KG1 (cell line): ENCODE measurements at regions not wholly inside any gene's neighbourhood (a gene's known extent, or its start where the extent isn't known, plus 50 kb on each side); places are given as distances from the start of the nearest gene placed in this dataset.
"Not testable (repeated sequence)": the region's sequence is repeated elsewhere in the genome, so short reads cannot be mapped to it uniquely, and the experiment has no call there.

Experiments used
- DNase-seq: peaks from one replicate; lab custom pipeline; 2025; lab: John Stamatoyannopoulos, UW

DNA sequence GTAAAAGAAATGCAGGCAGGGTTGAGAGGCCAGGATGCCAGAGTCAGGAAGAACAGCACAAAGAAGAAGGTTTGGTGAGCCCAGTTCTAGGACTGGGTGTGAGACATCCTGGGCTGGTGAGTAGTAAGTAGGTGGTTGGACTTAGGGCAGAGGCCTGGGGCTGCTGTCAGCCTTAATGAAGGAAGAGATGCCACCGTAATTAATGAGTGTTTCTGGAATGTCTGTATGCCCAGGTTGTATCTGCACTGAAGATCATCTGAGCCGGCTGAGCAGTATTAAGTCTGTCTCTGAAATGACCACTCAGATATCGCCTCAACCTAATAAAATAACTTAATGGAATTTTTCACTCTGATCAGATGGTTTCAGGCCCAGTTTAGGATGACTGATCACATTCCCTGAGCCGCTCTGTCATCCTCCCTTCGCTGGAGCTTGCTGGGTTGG, 532.9 kb upstream of the IL12A start:
- DNase-seq, result no peak

DNA sequence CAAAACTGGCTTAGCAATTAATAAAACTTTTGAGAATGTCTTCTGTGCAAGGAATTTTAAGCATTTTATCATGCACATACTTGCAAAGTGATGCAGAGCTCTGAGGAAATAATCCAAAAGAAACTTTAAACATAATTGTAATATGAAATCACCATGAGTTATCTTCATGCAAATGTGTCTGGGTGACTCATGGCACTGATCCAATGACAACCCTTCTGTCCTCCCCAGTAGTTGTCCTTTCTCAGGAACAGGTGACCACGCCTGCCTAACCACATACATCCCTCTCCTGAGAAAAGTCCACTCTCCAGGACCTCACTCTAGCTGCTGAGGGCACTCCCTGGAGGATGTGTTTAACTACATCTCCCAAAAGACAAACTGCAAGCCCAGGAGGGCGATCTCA, 530.6 kb upstream of the IL12A start:
- DNase-seq, result no peak

DNA sequence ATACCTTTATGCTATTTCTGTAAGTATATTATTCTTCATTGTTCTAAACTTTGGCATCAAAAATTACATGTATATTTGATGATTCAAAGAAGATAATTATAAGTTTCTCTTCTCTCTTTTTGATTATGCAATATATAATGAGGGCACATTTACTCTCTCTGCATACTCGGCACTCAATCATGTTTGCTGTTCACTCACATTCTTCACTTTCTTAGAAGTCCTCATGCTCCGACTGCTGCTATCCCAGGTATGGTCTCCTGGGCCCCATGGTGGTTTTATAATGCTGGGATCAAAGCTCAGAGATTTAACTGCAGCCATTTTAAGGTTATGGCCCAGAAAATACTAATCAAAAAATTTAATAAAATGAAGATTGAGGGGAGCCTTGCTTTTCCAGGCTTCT, 529.7 kb upstream of the IL12A start:
- no peak for DNase-seq

DNA sequence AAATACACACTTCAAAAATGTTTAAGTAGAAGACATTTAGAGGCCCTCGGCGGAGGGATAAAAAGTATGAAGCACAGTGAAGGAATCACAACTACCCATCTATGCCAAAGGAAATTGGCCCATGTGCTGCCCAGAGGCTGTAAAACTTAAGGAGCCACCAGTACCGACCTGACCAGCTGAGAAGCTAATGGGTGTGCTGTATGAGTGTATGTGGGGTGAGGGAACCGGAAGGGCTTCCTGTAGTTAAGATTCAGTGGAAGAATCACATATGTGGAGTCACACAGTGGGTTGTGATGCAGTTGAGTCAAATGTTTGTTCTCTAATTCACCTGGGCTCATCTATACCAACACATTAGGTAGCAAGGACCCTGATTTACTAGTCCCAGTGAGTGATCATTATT, 516.0 kb upstream of the IL12A start:
- DNase-seq, result no peak

DNA sequence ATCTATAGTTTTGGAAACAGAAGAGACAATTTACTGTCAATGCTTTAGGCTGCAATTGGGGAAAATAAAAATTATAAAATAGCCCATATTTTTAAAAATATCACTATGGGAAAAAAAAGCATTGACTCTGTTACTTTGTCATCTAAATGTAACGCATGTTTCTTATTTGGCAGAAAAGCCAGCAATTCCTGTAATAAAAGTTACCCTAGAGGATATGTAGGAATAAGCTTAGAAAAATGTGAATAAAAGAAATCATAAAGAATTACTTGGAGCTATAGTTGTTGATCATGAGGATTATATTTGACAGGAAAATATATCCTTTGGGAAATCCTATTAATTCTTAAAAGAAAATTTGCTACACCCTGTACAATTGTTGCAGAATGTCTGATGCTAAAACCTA, 515.4 kb upstream of the IL12A start:
- no peak for DNase-seq

DNA sequence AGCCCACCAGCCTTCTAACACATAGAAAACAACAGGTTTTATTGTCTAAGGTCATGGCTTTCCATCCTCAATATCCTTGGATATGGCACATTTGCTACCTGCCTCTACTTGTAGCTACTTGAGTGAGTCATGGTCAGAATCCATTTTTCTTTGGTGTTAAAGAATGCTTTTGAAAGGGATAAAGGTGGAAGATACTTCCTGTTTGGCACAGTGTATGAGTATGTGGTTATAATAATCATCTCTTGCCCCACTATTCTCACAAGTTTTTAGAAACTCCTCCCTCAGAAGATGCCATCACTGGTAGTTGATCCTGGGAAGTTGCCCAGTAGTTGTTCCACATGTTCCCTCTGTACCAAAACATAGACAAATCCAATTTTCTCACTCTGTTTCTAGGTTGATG, 508.6 kb upstream of the IL12A start:
- DNase-seq, result no peak

DNA sequence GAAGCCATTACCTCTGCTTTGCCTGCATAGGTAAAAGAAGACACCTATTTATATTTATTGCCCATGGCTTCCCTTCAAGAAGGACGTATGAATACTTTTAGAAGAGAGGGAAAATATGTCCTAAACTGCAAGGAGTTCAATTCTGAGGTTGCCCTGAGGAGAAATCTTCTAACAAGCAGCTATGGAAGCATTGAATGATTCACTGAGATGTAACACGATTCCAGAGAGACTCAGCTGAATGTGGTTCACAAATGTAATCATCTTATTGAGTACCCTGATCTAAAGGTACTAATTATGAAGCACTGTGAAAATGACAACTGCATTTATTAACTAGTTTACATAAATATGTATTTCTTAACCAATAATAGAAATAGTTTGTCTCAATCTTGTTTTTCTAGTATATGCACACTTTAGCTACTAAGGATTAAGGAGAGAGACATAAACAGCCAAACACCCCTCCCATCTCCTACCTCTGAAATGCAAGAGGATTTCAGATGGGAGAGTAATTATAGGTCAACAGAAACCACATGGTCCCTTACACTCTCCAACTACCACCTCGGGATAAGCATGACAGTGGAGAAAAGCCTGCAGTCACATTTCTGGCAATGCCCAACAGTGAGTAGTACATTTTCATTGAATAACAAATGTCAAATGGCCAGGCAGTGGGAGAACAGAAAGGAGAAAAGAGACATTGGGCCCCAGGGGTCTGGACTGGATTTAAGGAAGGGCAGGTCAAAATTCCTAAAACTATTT, 506.2 kb upstream of the IL12A start:
- no peak for DNase-seq

DNA sequence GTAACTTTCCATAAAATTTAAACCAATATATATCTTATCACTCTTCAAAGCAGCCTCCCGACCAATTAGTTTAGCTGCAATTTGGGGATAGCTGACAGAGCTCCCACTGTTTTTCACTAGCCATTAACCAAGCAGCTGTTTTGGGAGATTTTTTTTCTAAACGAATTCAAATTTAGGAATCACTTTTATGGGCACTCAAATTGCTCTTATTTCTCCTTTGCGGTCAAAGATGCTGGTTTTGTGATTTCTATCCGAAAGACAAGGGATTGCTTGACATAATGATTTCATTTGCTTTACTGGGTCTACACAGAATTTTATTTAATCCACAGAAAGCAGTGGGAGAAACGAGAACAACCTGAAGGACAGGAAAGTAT, 505.7 kb upstream of the IL12A start:
- DNase-seq, result no peak

DNA sequence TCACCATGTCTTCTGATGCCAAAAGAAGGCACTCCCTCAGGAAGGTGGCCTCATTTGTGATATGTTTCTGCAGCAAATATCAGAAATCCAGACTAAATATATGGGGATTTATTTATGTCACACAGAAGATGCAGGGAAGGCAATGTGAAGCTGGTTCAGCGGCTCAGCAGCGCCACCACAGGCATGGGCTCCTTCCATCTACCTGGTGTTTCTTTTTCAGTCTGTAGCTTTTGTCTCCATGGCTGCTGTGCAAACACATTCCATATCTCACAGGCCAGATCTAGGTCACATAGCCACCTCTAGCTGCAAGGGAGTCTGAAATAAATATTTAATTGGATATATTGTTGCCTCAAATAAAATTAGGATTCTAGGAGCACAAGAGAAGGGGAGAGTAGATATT, 502.1 kb upstream of the IL12A start:
- DNase-seq, result no peak

DNA sequence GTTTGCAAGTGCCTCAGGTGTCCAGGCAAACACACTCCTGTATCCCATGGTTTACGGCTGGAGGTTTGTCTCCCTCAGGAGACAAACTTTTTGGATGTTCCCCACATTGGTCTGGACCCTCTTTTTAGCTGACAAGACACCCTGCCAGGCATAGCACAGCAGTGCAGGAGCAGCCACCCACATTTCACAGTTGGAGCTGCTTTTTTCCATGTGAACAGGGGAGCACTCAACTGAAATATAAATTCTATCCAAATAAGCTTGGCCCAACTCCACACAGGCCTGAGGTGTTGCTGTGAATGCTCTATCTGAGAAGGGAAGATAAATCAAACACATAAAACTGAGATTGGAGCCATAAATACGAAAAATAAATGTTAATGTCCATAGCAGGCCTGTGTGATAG, 501.3 kb upstream of the IL12A start:
- DNase-seq, result no peak

DNA sequence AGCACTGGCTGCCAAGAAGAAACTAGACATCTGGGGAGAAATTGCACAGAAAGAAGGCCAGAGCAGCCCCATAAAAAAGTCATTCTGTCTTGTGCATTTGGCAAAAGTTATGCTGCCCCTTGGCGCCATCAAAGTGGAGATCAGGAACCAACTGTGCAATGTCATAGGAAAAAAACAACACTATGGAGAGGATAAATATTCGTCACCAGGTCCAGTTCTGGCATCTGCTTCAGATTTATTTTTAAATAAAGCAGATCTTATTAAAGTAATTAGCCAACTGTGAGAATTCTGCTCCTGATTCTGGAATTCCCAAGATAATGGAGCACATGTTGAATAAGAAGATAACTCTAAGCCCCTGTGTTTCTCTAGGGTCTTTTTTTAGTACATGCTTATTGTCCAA, 500.0 kb upstream of the IL12A start:
- no peak for DNase-seq

DNA sequence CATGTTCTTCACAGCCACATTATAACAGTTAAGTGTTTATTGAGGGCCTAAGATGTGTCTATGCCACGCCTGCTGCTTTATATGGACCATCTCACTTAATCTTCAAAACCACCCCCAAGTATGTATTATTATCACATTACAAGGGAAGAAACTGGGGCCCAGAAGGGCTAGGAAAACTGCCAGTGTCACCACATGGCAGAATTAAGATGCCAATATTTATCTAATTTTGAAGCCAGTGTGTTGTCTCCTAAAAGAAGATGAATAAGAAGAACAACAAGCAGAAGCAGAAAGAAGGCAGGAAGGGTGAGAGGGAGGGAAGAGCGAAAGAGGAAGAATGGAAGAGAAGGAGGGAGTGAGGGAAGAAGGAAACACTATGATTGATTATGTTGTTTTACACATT, 491.3 kb upstream of the IL12A start:
- DNase-seq, result no peak

DNA sequence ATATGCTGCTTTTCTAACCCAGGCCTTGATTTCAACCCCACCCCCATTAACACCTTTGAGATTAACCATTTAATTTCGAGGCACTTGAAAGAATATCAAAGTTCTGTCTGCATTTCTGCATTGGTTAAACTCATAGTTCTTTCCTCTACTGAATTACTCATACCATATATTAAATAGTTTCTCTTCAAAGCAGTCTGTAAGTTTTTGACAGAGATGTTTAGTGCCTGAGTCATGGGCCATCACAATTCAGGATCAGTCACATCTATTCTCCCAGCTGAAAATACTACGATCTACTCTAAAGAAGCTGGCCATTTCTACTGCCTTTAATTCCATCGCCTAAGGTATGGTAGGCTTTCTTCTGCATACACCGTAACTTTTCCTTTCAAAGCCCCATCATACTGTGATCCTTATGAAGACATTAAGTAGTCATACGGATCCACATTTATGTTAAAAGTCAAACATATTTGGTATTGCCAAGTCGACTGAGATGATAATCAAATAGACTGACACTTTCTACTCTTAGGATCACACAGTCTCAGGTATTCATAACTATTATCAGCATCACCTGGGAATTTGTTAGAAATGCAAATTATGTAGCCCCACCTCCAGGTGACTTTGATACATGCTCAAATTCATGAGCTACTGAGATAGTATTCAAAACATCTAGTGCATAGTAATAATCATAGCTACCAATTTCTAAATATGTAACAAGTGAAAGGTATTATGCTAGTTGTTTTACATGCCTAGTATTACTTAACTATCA, 489.4 kb upstream of the IL12A start:
- DNase-seq, result no peak

DNA sequence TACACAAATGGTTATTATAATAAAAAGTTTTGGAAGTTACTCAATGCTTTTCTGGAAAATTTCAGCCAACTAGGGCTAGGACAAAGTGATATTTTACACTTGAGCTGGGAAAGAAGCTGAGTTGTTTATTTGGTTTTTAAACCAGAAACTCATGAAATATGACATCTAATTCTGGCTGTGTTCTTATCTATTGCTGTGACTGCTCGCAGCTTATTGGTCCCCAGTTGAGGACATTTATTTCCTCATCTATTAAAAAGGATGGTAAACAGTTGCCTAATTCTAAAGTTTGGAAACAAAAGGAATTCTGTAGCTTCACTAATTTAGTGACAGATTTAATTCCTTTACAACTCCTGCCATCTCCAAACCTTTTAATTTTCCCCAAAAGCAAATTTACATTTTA, 487.6 kb upstream of the IL12A start:
- DNase-seq, result no peak

DNA sequence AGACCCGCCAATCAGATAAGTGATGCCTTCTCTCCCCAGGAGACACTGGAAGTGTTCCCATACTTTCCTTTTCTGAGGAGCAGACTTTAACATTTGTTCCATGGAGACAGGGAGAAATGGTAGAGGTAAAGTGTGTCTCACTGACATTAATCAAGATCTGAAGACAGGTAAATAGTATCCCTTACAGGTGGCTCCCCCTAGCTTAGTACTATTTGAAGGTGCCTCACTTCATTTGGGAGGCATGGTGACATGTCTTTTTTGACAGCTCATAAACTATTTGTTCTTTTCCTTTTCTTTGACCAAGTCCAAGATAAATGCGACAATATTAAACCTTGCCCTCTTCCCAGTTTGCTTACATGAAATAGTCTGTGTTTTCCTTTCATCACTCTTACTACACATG, 485.6 kb upstream of the IL12A start:
- no peak for DNase-seq

DNA sequence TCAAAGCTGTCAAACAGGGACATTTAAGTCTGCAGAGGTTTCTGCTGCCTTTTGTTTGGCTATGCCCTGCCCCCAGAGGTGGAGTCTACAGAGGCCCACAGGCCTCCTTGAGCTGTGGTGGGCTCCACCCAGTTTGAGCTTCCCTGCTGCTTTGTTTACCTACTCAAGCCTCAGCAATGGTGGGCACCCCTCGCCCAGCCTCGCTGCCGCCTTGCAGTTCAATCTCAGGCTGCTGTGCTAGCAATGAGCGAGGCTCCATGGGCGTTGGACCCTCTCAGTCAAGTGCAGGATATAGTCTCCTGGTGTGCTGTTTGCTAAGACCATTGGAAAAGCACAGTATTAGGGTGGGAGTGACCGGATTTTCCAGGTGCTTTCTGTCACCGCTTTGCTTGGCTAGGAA, 477.6 kb upstream of the IL12A start:
- not testable (repeated sequence) for DNase-seq

DNA sequence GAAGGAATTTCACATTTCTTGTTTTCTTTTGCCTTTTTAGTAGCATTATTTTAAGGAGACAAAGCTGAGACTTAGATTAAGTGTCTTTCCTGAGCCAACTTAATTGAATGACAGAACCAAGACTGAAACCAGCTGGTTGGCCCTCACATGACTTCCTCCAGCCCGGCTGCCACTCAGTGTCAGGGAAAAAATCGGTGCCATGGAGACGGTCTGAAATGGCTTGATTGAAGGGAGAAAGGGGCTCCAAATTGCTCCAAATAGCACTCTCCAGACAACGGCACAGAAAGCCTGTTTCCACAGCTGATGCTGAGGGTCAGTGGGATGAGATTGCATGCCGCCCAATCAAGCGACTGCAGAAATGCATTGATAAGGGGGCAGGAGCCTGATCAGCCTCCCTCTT, 475.2 kb upstream of the IL12A start:
- no peak for DNase-seq

DNA sequence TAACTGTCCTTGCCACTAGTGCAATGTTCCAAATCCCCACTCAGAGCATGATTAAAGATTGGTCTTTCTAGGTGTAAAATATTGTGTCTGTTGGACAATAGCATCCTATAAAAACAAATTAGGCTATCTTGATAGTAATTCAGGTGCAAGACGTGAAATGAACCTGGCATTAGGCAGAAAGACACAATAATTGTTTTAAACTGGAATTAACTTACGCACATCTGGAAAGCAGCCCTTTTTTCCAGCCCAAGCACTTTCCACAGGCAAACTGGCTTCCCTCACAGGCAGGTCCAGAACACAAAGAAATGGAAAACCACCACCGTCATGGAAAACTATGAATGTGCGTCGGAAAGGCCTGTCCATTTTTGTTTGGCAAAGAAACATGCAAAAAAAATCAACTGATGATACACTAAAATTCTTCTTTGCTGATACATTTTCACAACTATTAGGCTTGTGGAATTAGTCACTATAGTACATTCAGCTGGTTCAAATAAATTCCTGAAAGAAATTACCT, 474.7 kb upstream of the IL12A start:
- DNase-seq, result no peak

DNA sequence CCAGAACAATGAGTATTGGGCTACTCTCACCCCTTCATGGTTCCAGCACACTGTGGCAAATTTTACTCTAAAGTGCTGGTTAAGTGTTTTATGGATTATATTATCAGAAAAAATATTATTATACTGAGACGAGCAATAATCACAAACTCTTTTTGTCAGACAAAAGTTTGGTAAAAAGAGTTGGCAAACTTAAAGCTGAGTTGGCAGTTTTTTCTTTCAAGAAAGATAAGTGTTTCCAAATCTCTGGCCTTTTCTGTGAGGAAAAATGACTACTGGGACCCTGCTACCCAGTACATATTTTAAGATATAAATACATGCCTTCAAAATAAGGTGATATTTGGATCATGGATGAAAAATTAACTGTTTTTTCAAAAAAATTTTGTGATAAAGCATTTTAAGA, 471.5 kb upstream of the IL12A start:
- no peak for DNase-seq

DNA sequence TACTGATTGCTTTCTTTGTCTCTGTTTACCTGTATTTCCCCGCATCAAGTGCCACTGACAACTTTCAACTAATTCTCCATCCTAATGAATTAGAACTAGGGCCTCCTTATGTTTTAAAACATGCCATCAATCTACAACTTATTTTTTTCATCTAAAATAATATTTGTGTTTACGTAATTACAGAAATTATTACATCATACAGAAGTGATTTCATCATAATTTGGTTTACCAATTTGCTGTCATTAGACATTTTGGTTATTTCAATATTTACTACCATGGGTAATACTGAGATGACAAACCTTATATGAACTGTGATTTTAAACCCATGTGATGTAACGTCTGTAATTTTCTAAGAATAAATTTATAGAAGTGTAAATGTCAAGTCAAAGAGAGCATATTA, 468.0 kb upstream of the IL12A start:
- DNase-seq, result no peak

DNA sequence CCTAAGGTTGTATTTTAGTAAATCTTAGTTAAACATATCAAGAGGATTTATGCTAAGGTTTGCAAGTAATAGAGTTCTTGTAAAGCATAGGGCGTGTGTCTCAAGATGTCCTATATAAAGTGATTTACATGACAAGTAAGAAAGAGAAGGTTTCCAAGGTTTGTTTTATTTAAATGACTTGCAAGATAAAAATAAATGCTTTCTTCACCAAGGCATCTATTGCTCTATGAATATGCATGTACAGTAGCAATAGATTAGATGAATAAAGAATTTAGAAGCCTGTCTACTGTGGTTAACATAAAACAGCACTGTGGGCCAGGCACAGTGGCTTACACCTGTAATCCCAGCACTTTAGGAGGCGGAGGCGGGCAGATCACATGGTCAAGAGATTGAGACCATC, 466.4 kb upstream of the IL12A start:
- no peak for DNase-seq

DNA sequence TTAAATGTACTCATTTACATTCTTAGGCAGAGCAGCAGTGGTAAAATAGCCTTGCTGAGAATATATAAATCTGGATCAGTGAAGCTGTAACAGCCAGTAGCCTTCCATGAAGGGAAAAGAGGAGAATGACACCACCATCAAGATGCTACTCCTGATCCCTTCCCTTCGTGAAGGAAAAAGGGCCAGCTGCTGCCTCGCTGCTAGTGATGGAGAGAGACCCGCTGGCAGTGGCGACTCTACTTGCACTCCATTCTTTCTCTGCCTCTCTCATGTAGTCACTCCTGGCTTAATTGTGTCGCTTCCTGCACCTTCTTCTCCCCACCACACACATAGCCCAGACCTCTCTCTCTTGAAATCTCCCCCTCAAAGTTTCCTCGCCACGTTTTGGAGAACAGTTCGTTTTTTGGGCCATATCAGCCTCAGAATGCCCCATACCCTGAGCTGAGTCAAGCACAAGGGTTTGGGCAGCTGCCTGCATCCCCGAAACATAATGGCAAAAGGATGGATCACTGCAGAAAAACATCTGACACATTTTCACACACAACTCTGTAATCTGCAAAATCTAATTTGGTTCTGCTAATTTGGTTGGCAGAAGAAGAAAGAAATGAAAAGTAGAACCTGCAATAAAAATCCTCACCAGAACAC, 460.3 kb upstream of the IL12A start:
- no peak for DNase-seq

DNA sequence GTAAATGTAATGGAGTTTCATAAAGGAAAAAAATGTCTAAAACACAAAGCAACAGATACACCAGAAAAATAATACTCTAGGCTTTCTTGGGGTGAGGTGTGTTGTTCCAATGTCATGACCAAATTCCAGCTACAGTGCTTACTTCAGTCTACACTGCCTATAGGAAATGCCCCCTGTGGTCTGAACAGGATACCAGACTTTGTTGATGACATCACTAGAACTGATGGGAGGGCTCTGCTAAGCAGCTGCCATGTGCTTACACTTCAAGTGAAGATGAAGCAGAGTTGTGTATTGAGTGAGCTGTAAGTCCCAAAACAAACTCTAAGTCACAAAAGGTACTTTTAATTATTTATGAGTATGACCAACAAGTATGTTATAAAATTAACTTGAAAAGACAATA, 456.1 kb upstream of the IL12A start:
- DNase-seq, result no peak
